Right lung (tissue), 2 donors: ENCODE measurements at regions not wholly inside any gene's neighbourhood (a gene's known extent, or its start where the extent isn't known, plus 50 kb on each side); places are given as distances from the start of the nearest gene placed in this dataset.
"Not testable (repeated sequence)": the region's sequence is repeated elsewhere in the genome, so short reads cannot be mapped to it uniquely, and the experiment has no call there.

Experiments used
- DNase-seq, 2 donors: peaks; one replicate each; pipeline ENCODE4 v3.0.0-alpha.2; 2013

- no peak for DNase-seq
These were observed 50.9 kb upstream of the NXT1 start for GRCh38 chr20:23299673-23300050.

GRCh38 chr20:23298926-23299672, 51.5 kb upstream of the NXT1 start:
- DNase-seq = no peak

- no peak for DNase-seq
These were observed 52.4 kb upstream of the NXT1 start for GRCh38 chr20:23298155-23298554.

GRCh38 chr20:23296841-23297701, 53.5 kb upstream of the NXT1 start:
- no peak for DNase-seq

GRCh38 chr20:23295934-23296333, 54.7 kb upstream of the NXT1 start:
- DNase-seq = no peak

- DNase-seq = no peak
These were observed 55.9 kb upstream of the NXT1 start for GRCh38 chr20:23294671-23295070.

- no peak for DNase-seq
These were observed 56.4 kb upstream of the NXT1 start for GRCh38 chr20:23294166-23294565.

- DNase-seq = no peak
These were observed 56.9 kb upstream of the NXT1 start for GRCh38 chr20:23293689-23294088.

- not testable (repeated sequence) for DNase-seq
These were observed 58.3 kb upstream of the NXT1 start for GRCh38 chr20:23292311-23292710.

- DNase-seq = no peak
These were observed 58.9 kb upstream of the NXT1 start for GRCh38 chr20:23291575-23292240.

GRCh38 chr20:23290761-23291574, 59.6 kb upstream of the NXT1 start:
- DNase-seq = no peak

- no peak for DNase-seq
These were observed 60.7 kb upstream of the NXT1 start for GRCh38 chr20:23289724-23290395.

- DNase-seq = no peak
These were observed 61.3 kb upstream of the NXT1 start for GRCh38 chr20:23289249-23289648.

- no peak for DNase-seq
These were observed 63.0 kb upstream of the NXT1 start for GRCh38 chr20:23287354-23288190.

GRCh38 chr20:23286346-23286745, 64.2 kb upstream of the NXT1 start:
- DNase-seq = no peak

GRCh38 chr20:23285536-23285935, 65.1 kb upstream of the NXT1 start:
- DNase-seq = no peak

GRCh38 chr20:23284009-23284408, 66.6 kb upstream of the NXT1 start:
- no peak for DNase-seq

- no peak for DNase-seq
These were observed 67.3 kb upstream of the NXT1 start for GRCh38 chr20:23283096-23283850.

GRCh38 chr20:23282546-23282945, 68.0 kb upstream of the NXT1 start:
- DNase-seq = no peak
